ENCODE measurements at regions not wholly inside any gene's neighbourhood (a gene's known extent, or its start where the extent isn't known, plus 50 kb on each side); places are given as distances from the start of the nearest gene placed in this dataset.

GRCh38 chr3:74891312-74891711, 276.9 kb upstream of the CNTN3 start:
- TF ChIP-seq FOXM1 (IDR thresholded peaks at IDR 0.05; ENCODE audit: low read depth) = no peak
- TF ChIP-seq YY1 (IDR thresholded peaks at IDR 0.05; ENCODE audit: low read depth) = no peak
- TF ChIP-seq CTCF (IDR thresholded peaks at IDR 0.05) = no peak
- TF ChIP-seq MAX (IDR thresholded peaks at IDR 0.05; ENCODE audit: low read depth) = no peak
- no peak for TF ChIP-seq RCOR1 (IDR thresholded peaks at IDR 0.05; ENCODE audit: low read length)
- TF ChIP-seq NFIC (IDR thresholded peaks at IDR 0.05; ENCODE audit: borderline replicate concordance) = no peak
- TF ChIP-seq POLR2AphosphoS5 (IDR thresholded peaks at IDR 0.05; ENCODE audit: low read depth, low read length) = no peak
- TF ChIP-seq EP300 (IDR thresholded peaks at IDR 0.05; ENCODE audit: borderline replicate concordance in 1 of 2, low read depth in 1 of 2, low read length in 1 of 2) = no peak
- TF ChIP-seq RFX5 (IDR thresholded peaks at IDR 0.05; ENCODE audit: low read length) = no peak
- no peak for TF ChIP-seq TEAD4 (IDR thresholded peaks at IDR 0.05; ENCODE audit: borderline replicate concordance, insufficient read depth)
- no peak for TF ChIP-seq JUND (IDR thresholded peaks at IDR 0.05)

All from SK-N-SH (cell line).